ENCODE measurements at regions not wholly inside any gene's neighbourhood (a gene's known extent, or its start where the extent isn't known, plus 50 kb on each side); places are given as distances from the start of the nearest gene placed in this dataset.

GRCh38 chr10:8462565-8462964 lies 408.1 kb downstream of the GATA3 start:
- H3K14ac ChIP-seq (replicated peaks; ENCODE audit: low read depth, low read length): no peak overlapping the region
- DNase-seq (no peak), ATAC-seq (ENCODE audit: low read depth) (no peak)
- no peak overlapping the region for H2AK9ac ChIP-seq (replicated peaks; ENCODE audit: low read depth, low read length, poor library complexity)
- no peaks in the 10 kb centered on the region for H4K20me1 ChIP-seq (ENCODE audit: insufficient read depth, low read length)
- H3K18ac ChIP-seq (ENCODE audit: low read depth, low read length): no peak overlapping the region
- H3K27me3 ChIP-seq (ENCODE audit: control insufficient read depth, insufficient read depth, low read length): no peaks in the 10 kb centered on the region
- dilution Hi-C loops (cut with HindIII; ENCODE audit: low sequenced_read_pairs, unreplicated experiment): no loop called here
- TF ChIP-seq CTCF (conservative IDR thresholded peaks at IDR 0.05; ENCODE audit: low read depth, low read length) (no peak), BHLHE40 (IDR thresholded peaks at IDR 0.05; ENCODE audit: low read depth, low read length) (no peak), CHD1 (IDR thresholded peaks at IDR 0.05; ENCODE audit: low read depth, low read length) (no peak), POLR2A (IDR thresholded peaks at IDR 0.05; ENCODE audit: low read depth, low read length) (no peak), SMC3 (IDR thresholded peaks at IDR 0.05; ENCODE audit: low read depth, low read length) (no peak), RFX5 (IDR thresholded peaks at IDR 0.05; ENCODE audit: low read depth, low read length) (no peak), MAFK (IDR thresholded peaks at IDR 0.05; ENCODE audit: low read depth, low read length) (no peak)
- H3K36me3 ChIP-seq (ENCODE audit: control insufficient read depth, insufficient read depth, low read length): no peaks in the 10 kb centered on the region
- H4K91ac ChIP-seq (ENCODE audit: insufficient read depth, low read depth, low read length): no peak overlapping the region
- H4K5ac ChIP-seq (ENCODE audit: low read depth, low read length): no peak overlapping the region
- no peak overlapping the region for H3K4ac ChIP-seq (ENCODE audit: low read depth, low read length)
- no peak overlapping the region for H2BK120ac ChIP-seq (ENCODE audit: low read depth, low read length)
- POLR2A ChIA-PET (ENCODE audit: unreplicated experiment): no interaction called here
- intact Hi-C loops (cut with micrococcal nuclease): no loop called here
- in situ Hi-C loops (cut with MboI; ENCODE audit: low sequenced_read_pairs): no loop called here
- H2BK20ac ChIP-seq (ENCODE audit: low read depth, low read length): no peak overlapping the region
- H3K4me3 ChIP-seq (ENCODE audit: insufficient read depth, low read depth, low read length): no peak overlapping the region
- H3K56ac ChIP-seq (ENCODE audit: extremely low read depth, insufficient read depth, low read length): no peak overlapping the region
- H3K4me2 ChIP-seq (ENCODE audit: low read depth, low read length): no peak overlapping the region
- no peak overlapping the region for H3K23ac ChIP-seq (ENCODE audit: low read depth, low read length)
- H2BK15ac ChIP-seq (ENCODE audit: low read depth, low read length): no peak overlapping the region
- H3K4me1 ChIP-seq (ENCODE audit: control insufficient read depth, insufficient read depth, low read length): no peaks in the 10 kb centered on the region
- BruUV-seq (replicated peaks): no TSS peak
- no peaks in the 10 kb centered on the region for H3K9me1 ChIP-seq (ENCODE audit: insufficient read depth, low read length)
- WGBS, 2 experiments (ENCODE audit: extremely low coverage in 2 of 2, insufficient read length in 1 of 2): no CpG with 5 or more reads among the region's 3 CpGs
- H3K9ac ChIP-seq (ENCODE audit: low read depth, low read length): no peak overlapping the region
- H3K79me1 ChIP-seq (ENCODE audit: low read depth in 1 of 2, low read length in 2 of 2): no peaks in the 10 kb centered on the region
- CTCF ChIA-PET: no interaction called here
- no peak overlapping the region for H3K27ac ChIP-seq (ENCODE audit: insufficient read depth, low read length)
- no peak overlapping the region for H4K8ac ChIP-seq (ENCODE audit: low read depth in 2 of 2, low read length in 2 of 2)
- no peak overlapping the region for H2BK5ac ChIP-seq (ENCODE audit: low read depth, low read length, poor library complexity, severe bottlenecking)
- H2AFZ ChIP-seq (replicated peaks; ENCODE audit: low read length, poor library complexity): no peak overlapping the region
- H2AK5ac ChIP-seq (ENCODE audit: low read depth, low read length): no peak overlapping the region
- peaks cover 9% of the 10 kb centered on the region for H3K9me3 ChIP-seq (ENCODE audit: control insufficient read depth, insufficient read depth, low read length)

Data from IMR-90 (cell line).